Mucosa of stomach (tissue), 1 donor: ENCODE measurements at regions not wholly inside any gene's neighbourhood (a gene's known extent, or its start where the extent isn't known, plus 50 kb on each side); places are given as distances from the start of the nearest gene placed in this dataset.

Experiments used
- H3K27me3 ChIP-seq: one replicate; pipeline ENCODE4 v1.7.0; 2013; ENCODE audit warnings: mild to moderate bottlenecking, low read length; ENCODE audit not compliant: control insufficient read depth, insufficient read depth
- H3K36me3 ChIP-seq: one replicate; pipeline ENCODE4 v1.7.0; 2013; ENCODE audit warnings: low read length; ENCODE audit not compliant: control insufficient read depth, insufficient read depth
- H3K4me1 ChIP-seq: one replicate; pipeline ENCODE4 v1.7.0; 2013; ENCODE audit warnings: mild to moderate bottlenecking, low read length; ENCODE audit not compliant: control insufficient read depth, insufficient read depth
- H3K4me3 ChIP-seq: one replicate; pipeline ENCODE4 v1.7.0; 2013; ENCODE audit warnings: low read length
- H3K9ac ChIP-seq: one replicate; pipeline ENCODE4 v1.7.0; 2013; ENCODE audit warnings: mild to moderate bottlenecking, low read length, moderate library complexity
- H3K9me3 ChIP-seq: one replicate; pipeline ENCODE4 v1.7.0; 2013; ENCODE audit warnings: mild to moderate bottlenecking, low read length, moderate library complexity; ENCODE audit not compliant: control insufficient read depth
- donor health status: Pancreatic carcinoma.

GRCh38 chr16:85457366-85457765, 155.8 kb upstream of the GSE1 start:
- Histone ChIP-seq H3K27me3 (peaks cover 28% of the 10 kb centered on the region), H3K36me3 (no peaks in the 10 kb centered on the region), H3K9me3 (no peaks in the 10 kb centered on the region), H3K4me3 (no peak overlapping the region), H3K9ac (no peak overlapping the region), H3K4me1 (peaks cover 47% of the 10 kb centered on the region)

GRCh38 chr16:85458968-85459367, 154.2 kb upstream of the GSE1 start:
- Histone ChIP-seq H3K27me3 (peaks cover 38% of the 10 kb centered on the region), H3K9ac (no peak overlapping the region), H3K4me1 (peaks cover 32% of the 10 kb centered on the region), H3K36me3 (no peaks in the 10 kb centered on the region), H3K9me3 (no peaks in the 10 kb centered on the region), H3K4me3 (no peak overlapping the region)

GRCh38 chr16:85459529-85460251, 153.4 kb upstream of the GSE1 start:
- Histone ChIP-seq H3K36me3 (no peaks in the 10 kb centered on the region), H3K9me3 (no peaks in the 10 kb centered on the region), H3K27me3 (peaks cover 36% of the 10 kb centered on the region), H3K9ac (no peak overlapping the region), H3K4me3 (no peak overlapping the region), H3K4me1 (peaks cover 32% of the 10 kb centered on the region)

- Histone ChIP-seq H3K27me3 (peaks cover 31% of the 10 kb centered on the region), H3K4me1 (peaks cover 32% of the 10 kb centered on the region), H3K9me3 (no peaks in the 10 kb centered on the region), H3K9ac (no peak overlapping the region), H3K36me3 (no peaks in the 10 kb centered on the region), H3K4me3 (no peak overlapping the region)
These were observed 152.7 kb upstream of the GSE1 start for GRCh38 chr16:85460252-85461021.

GRCh38 chr16:85461022-85461813, 151.9 kb upstream of the GSE1 start:
- no peaks in the 10 kb centered on the region for H3K9me3 ChIP-seq
- H3K4me3 ChIP-seq, result no peak overlapping the region
- H3K4me1 ChIP-seq, result peaks cover 32% of the 10 kb centered on the region
- peaks cover 27% of the 10 kb centered on the region for H3K27me3 ChIP-seq
- H3K36me3 ChIP-seq, result no peaks in the 10 kb centered on the region
- no peak overlapping the region for H3K9ac ChIP-seq

- Histone ChIP-seq H3K4me1 (peaks cover 32% of the 10 kb centered on the region), H3K9me3 (no peaks in the 10 kb centered on the region), H3K27me3 (peaks cover 27% of the 10 kb centered on the region), H3K4me3 (no peak overlapping the region), H3K9ac (peak overlapping the region; percentile 40), H3K36me3 (no peaks in the 10 kb centered on the region)
These were observed 151.1 kb upstream of the GSE1 start for GRCh38 chr16:85461814-85462713.

GRCh38 chr16:85462714-85463611, 150.2 kb upstream of the GSE1 start:
- Histone ChIP-seq H3K9ac (no peak overlapping the region), H3K4me1 (peaks cover 32% of the 10 kb centered on the region), H3K9me3 (no peaks in the 10 kb centered on the region), H3K27me3 (peaks cover 27% of the 10 kb centered on the region), H3K4me3 (no peak overlapping the region), H3K36me3 (no peaks in the 10 kb centered on the region)

GRCh38 chr16:85463672-85464382, 149.3 kb upstream of the GSE1 start:
- H3K9me3 ChIP-seq, result no peaks in the 10 kb centered on the region
- peaks cover 25% of the 10 kb centered on the region for H3K4me1 ChIP-seq
- H3K4me3 ChIP-seq, result no peak overlapping the region
- H3K36me3 ChIP-seq, result no peaks in the 10 kb centered on the region
- H3K27me3 ChIP-seq, result peaks cover 27% of the 10 kb centered on the region
- no peak overlapping the region for H3K9ac ChIP-seq

- H3K9ac ChIP-seq, result no peak overlapping the region
- H3K9me3 ChIP-seq, result no peaks in the 10 kb centered on the region
- H3K4me1 ChIP-seq, result peaks cover 18% of the 10 kb centered on the region
- H3K4me3 ChIP-seq, result no peak overlapping the region
- no peaks in the 10 kb centered on the region for H3K36me3 ChIP-seq
- peaks cover 27% of the 10 kb centered on the region for H3K27me3 ChIP-seq
These were observed 148.5 kb upstream of the GSE1 start for GRCh38 chr16:85464383-85465305.
